ENCODE measurements at regions not wholly inside any gene's neighbourhood (a gene's known extent, or its start where the extent isn't known, plus 50 kb on each side); places are given as distances from the start of the nearest gene placed in this dataset.

DNA sequence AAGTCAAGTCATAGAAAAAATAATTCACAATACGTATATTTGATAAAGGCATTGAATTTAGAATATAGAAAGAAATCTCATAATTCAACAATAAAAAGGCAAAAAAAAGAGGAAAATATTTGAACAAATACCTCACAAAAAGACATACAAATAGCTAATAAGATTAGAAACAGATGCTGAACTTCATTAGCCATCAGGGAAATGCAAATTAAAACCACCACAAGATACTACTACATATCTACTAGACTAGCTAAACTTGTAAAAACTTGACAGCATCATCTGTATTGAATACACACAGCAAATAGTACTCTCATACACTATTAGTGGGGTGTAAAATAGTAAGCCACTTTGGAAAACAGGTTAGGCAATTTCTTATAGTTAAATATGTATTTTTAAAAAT, 128.7 kb upstream of the TLL1 start:
- TF ChIP-seq POLR2A (IDR thresholded peaks at IDR 0.05; ENCODE audit: low read length) (no peak), GATA1 (IDR thresholded peaks at IDR 0.05; ENCODE audit: low read depth, low read length) (no peak)

All from erythroblast (primary cell).